CD4-positive, alpha-beta T cell treated with Interleukin-15 for 1 hour (primary cell): ENCODE measurements at regions not wholly inside any gene's neighbourhood (a gene's known extent, or its start where the extent isn't known, plus 50 kb on each side); places are given as distances from the start of the nearest gene placed in this dataset.
"Not testable (repeated sequence)": the region's sequence is repeated elsewhere in the genome, so short reads cannot be mapped to it uniquely, and the experiment has no call there.

Experiments used
- DNase-seq: peaks from one replicate; pipeline ENCODE4 v3.0.0-alpha.2; 2020

DNA sequence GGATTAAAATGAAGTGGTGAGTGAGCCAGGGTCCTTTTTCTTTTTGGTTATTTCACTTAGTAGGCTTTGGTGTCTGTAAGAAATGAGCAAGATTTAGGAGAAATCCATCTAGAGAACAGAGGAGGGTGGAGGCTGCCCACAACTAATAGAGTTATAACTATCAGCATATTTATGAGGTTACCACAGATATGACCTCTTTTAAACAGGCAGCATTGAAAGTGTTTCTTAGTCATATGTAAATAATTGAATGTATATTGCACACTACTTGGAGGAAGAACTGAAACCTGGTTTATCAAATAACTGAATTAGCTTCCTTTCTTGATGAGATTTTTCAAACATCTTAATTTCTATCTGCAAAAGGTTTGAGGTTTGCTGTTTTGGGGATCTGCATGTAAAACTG lies 483.1 kb upstream of the PIK3R1 start:
- DNase-seq, result no peak

DNA sequence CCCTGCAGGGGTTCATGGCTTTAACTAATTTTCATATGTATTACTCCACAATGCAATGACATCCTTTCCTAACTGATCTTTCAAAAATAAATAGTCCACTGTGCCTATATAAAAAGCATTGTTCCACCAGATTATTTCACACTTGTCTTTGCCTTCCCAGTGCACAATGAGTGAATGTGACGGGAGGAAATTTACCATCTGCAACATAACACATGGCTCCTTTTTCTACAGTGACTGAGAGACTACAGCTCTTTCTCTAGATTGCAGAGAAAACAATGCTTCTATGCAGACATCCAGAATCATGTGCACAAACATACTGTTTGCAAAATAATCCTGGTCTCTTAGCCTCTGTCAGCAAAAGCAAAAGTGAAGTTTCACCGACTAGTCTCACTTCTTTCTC lies 483.7 kb upstream of the PIK3R1 start:
- no peak for DNase-seq

DNA sequence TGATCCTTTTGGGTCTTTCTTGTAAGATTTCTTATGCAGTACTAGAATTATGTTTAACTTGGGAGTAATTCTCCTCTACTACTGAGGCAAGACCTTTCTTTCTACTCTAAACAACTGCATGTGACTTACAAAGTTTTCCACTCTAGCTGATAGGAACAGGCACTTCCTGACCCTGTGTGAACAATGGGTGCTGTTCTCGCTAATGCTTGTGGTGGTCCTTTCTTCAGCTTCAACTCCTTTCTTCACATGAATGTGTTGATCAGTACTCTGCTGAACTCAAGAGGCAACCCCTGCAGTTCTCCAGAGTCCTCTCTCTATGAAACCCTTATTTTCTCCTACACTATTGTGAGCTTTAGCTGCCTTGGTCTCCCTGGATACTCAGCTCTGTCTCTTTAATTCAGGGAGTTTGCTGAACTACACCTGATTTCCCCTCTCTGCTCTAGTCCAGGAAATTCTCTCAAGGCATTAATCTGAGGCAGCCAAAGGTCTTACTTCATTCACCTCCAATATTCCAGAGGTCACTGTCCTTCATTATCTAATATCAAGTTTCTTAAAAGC lies 484.6 kb upstream of the PIK3R1 start:
- no peak for DNase-seq

DNA sequence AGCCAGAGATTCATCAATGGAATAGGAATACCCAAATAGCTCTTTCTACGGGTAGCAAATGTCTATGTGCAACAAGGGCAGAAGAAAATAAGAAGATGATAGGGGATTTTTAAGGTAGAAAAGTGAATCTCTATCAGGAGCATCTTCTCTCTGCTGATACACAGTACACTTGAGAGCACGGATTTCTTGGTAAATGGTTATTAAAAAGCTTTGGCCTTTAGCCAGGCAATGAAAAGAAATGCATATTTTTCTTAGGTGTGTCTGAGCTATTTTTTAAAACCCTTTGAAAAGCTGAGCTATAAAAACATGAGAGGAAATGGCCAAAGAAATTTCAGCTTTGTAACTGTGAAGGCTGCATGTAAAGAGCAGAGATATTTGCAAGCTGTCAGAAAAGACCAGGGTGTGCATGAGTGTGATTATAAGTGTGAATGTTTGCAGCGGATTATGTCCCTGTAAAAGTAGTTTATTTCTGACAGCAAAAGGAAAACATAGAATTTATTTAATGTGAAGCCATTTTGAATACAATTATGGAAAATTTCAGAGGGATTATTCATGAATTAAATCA lies 487.1 kb upstream of the PIK3R1 start:
- DNase-seq, result no peak

DNA sequence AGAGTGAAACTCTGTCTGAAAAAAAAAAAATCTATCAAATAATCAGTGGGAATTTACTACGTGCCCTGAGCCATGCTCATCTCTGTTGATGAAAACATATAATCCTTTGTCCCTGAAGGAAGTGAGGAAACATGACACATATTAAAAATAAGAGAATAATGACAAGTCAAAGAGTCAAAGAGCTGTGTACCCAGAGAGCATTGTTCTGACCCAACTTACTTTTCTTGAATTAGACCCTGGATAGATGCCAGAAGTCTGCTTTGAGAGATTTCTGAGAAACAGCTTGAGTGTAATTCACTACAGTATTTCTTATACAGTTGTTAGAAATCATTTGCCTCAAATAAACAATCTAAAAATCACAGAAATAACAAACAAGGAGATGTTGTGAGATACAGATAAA lies 490.0 kb upstream of the PIK3R1 start:
- no peak for DNase-seq

DNA sequence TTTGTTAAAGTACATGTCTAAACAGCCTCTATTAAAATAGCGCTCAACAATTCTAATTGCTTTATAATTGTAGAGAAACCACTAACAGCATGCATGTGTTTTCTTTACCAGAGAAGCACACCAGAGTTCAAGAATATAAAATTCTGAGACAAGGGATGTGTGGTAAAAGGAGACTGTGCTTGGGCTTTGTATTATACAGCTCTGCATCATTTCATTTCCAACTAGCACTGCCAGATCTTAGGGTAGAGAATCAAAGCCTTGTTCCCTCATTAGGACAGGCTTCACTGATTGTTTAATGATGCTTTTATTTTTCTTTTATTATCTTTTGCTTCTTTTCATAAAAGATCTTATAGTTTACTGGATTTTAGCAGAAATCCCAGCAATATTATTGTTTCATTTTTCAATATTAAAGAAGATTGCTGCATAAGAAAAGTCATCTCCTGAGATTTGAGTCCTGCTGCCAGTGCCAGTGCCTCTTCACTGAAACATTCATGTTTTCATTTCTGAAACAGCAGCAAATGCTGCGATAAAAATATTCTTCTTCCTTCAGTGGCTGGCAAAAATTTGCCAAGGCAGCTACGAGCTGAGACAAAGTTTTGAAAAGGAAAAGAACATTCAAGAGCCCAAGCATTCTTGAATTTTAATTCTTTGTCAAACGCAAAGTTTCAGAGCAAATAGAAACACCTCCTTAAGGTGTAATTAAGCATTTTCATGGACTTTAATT lies 491.0 kb upstream of the PIK3R1 start:
- no peak for DNase-seq

DNA sequence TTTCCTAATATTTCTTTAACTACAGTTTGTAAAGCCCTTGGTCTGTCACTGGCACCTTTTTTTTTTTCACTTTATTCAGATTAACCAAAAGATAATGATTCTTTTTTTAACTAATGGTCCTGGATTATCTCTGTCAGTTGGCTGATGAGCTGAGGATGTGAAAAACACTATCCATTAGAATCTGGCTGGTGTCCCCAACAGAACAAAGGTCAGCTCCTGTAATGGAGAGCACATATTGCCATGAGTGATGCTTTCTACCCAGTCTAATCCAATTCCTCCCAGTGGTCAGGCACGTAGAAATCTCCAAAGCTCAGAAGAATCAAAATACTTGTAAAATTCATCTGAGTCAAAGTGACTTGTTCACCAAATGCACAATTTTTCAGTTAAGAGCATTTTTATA lies 491.7 kb upstream of the PIK3R1 start:
- no peak for DNase-seq

DNA sequence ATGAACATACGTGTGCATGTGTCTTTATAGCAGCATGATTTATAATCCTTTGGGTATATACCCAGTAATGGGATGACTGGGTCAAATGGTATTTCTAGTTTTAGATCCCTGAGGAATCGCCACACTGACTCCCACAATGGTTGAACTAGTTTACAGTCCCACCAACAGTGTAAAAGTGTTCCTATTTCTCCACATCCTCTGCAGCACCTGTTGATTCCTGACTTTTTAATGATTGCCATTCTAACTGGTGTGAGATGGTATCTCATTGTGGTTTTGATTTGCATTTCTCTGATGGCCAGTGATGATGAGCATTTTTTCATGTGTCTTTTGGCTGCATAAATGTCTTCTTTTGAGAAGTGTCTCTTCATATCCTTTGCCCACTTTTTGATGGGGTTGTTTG lies 493.0 kb upstream of the PIK3R1 start:
- not testable (repeated sequence) for DNase-seq

DNA sequence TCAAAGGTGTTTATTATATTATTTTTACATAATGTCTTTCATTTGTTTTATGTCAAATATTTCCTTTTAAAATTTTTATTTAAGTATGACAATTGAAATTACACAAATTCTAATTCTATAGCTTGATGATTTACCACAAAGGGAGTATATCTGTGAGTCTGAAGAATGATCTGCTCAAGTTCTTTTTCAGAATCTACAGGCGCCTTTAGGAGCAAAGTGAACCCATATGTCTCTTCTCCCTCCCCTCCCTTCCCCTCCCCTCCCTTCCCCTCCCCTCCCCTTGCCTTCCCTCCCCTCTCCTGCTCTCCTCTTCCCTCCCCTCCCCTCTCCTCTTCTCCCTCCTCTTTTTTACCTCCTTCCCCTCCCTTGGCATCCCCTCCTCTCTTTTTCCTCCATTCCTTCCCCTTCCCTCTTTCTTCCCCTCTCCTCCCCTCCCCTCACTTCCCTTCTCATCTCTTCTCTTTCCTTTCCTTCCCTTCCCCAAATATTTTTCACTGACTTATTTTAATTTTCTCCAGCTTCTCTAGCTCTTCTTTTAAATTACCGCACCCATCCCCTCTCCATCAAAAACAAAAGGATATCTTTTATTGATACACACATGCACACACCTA lies 495.3 kb upstream of the PIK3R1 start:
- no peak for DNase-seq

DNA sequence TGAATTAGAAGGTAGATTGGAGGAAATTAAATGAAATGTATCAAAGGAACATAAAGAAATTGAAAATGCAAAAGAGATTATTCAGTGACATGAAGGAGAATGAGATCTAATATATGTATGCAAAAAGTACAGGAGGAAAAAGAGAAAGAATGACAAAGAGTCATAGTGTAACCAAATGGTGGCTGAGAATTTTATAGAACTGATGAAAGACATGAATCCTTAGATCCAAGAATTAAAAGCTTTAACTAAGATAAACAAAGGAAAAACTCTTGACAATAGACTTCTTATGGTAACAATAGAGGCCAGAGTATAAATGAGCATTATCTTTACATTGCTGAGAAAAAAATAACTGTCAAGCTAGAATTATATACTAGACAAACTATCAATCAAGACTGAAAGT lies 505.4 kb upstream of the CD180 start:
- DNase-seq, result no peak

DNA sequence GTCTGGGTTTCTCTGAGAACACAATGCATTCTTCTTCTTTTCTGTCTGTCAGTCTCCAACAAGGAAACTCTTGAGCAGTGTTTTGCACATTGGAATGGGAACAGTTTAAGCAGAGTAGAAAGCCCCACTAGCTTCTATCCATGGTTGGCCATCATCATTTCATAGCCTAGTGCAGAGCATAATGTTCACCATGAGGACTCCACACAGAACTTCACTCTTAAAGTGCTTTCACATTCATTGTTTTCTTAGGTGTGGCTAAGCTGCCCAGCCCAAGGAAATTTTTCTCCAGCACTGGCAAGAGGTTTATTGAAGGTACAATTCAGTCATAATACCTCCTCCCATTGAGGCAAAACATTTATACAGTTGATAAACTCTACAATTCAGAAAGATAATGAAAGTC lies 503.0 kb upstream of the CD180 start:
- no peak for DNase-seq

DNA sequence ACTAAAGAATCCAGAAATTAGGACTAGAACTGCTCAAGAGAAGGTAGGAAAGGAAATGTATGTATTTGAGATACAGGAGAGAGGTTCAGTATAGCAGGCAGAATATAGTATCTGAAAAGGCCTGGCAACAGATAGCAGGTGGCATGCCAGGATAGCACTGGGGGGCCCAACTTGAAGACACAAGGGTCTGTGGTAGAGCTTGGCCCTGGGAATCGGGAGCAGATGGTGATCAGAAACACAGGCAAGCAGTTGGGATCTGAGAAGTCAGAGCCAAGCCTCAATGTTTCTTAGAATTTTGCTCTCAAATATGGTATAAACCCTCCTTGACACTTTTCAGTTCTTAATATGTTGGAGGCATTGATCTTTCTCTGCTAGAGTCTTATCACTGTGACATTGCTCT lies 499.8 kb upstream of the CD180 start:
- no peak for DNase-seq

DNA sequence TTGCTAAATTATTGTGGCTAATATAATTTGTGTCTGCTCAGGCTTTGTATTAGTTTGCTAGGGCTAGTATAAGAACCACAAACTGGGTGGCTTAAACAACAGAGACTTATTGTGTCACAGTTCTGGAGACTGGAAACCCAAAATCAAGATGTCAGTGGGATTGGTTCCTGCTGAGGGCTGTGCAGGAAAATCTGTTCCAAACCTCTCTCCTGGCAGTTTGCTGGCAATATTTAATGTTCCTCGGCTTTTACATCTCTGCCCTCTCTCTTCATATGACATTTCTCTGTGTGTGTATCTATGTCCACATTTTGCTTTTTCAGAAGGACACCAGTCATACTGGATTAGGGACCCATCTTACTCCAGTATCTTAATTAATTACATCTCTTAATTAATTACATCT lies 498.8 kb upstream of the CD180 start:
- no peak for DNase-seq

DNA sequence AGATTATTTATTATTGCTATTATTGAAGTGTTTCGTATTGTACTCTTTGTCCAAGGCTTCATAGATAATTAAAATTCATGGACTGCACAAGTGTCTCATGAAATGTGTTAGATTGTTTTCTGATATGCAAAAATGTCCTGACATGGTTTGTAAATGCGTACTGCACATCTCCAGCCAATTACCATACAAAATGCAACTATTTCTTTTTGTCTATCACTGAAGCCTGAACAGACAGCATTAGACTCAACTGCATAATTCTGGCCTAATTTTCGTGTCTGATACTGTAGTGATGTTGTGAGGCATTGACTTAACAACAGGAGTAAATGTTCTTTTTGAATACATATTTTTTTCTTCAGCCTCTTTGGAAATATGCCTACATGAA lies 498.2 kb upstream of the CD180 start:
- no peak for DNase-seq

DNA sequence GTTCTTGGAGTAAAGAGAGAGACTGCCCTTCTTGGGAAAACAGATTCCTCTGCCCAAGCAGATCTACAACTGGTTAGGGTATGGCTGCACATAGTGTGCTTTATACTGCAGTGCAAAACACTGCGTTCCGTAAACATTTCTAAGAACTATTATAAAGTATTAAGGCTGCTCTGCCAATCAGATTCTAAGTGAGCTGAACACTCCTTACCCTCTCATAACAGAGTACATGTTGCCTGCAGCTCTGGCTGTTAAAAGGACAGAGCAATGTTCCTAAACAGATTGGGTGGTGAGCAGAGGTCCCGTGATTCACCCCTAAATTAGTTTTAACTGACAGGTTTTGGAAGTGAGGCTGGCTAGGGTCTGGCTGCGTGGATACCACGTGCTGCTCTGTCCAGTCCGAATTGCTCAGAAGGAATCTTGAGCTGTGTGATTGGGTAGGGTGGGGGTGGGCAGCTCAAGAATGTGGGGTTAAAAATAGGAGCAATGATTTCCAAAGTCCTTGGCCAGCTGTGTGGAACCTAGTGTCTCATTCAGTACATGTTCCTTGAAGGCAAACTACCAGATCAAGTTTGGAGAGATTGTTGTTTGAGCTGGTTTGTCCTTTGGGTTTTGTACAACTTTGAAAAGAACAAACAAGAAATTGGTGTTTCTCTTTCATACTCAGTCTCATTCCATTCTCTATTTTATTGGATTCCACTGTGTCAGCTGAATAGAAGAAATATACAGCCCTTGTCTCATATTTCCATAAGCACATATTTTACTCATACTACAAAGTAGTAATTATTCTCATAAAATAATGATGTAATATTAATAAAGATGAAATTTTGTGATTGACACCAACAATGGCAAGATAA lies 497.6 kb upstream of the CD180 start:
- DNase-seq, result no peak

DNA sequence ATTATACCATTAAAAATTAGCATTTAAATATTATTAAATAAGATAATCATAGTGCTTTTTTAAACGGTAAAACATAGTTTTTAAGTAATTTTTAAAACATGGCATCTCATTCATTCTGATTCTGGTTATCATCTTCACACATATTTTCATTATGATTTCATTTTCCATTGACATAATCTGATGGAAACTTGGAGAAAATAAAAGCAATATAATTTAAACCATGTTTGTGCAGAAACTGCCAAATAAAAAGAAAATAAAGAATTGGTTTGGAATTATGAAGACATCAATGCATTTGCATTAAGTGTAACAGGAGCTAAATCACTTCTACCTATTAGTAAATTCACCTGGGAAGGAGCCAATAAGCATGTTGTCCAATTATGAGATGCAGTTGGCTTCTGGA lies 490.1 kb upstream of the CD180 start:
- DNase-seq, result no peak

DNA sequence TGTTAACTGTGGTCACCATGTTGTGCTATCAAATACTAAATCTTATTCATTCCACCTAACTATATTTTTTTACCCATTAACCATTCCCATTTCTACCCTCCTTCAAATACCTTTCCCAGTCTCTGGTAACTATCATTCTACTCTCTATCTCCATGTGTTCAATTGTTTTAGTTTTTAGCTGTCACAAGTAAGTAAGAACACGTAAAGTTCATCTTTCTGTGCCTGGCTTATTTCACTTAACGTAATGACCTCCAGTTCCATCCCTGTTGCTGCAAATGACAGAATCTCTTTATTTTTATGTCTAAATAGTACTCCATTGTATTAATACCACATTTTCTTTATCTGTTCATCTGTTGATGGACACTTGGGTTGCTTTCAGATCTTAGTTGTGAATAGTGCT lies 485.1 kb upstream of the CD180 start:
- DNase-seq, result no peak

DNA sequence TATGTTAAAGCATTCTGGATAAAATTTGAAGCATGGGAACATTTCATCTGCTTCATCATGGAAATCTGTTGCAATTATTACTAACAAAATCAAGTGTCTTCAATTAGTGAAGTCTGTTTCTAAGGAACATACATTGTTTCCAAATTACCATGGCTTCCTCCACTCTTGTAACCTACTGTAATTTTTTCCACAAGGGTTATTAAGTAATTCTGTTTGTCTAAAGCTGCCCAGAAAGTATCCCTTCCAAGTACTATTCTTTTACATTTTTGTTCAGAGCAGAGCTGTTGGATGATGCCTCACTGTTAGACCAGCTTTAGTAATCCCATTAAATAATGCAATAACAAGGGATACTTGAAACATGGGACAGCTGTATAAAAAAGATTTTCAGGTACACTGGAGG lies 483.5 kb upstream of the CD180 start:
- DNase-seq, result no peak

DNA sequence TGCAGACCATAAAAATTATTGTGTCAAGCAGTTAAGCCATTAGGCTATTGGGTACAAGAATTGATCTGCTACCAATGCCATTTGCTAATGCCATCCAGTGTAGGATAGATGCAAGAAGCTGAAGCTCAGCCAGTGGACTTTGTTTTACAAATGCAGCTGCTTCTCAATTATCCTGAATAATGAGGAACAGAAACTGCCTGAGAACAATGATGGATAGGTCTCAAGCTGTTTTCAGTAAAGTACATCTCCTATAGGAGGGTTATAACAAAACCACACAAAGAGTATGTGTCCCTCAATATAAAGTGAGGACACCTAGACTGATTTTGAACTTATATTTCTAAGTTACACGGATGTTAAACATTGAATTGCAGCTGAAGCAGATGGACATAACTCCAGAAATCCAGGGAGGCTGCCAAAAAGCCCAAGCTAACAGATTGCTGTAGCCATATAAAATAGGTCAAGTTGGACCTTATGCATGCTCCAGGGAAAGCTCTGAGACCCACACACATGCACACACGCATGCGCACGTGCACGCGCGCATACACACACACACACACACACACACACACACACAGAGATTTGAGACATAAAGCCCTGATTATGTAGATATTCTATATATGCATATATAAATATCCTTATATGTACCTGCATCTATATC lies 482.7 kb upstream of the CD180 start:
- DNase-seq, result no peak

DNA sequence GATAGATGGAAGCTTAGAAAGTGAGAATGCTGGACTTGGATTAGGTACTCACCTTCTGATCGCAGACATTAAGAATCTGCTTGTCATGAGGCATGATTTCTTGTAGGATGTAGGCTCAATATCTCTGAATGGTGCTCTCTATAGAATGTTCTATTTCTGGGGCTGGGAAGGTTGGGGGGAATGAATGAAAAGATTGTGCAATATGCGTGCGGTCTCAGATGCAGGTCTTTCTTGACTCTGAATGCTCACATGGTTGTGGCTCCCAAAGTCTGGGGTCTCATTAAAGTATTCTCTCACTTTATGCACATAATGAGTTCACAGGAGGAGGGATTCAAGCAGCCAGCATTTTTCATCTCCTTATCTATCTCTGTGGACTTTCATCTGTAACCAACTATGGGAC lies 482.0 kb upstream of the CD180 start:
- no peak for DNase-seq

DNA sequence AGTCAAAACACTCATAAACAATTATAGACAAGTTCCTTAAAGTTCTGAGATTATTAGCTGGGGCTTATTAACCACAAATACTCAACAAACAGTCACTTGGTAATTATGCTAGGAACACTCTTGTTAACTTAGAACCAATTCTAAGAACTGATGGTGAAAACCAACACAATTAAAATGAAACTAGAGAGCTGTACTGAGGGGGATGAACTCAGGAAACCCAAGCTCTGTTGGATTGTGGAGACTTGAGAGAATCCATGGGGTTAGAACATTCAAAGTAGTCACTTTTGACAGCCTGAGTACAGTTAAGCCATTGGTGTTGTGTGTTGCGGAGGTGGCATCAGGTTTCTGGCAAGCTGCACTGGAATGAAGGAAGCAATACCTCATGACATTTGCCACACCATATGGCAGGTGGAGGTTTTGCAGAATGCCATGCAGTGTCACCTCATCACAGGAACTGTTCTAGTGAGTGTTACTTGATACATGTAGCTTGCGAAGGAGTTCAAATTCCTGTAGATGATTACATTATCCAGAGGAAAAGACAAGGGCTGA lies 480.9 kb upstream of the CD180 start:
- DNase-seq, result no peak

DNA sequence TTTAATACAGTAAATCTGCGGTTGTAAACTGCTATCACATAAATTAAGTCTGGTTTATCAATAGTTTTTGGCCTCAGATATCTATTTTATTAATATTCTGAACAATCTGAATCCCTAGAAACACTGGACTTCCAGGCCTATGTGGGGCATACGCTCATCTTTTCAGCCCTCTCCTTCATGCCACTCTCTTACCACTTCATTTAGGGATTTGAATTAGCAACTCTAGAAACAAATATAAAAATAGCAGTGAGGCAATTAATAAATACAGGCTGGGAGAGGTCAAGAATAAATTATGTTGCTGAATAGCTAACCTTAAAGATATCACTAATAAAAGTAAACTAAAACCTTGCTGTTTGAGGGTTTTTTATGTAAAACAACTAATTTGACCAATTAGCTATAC lies 480.3 kb upstream of the CD180 start:
- no peak for DNase-seq

DNA sequence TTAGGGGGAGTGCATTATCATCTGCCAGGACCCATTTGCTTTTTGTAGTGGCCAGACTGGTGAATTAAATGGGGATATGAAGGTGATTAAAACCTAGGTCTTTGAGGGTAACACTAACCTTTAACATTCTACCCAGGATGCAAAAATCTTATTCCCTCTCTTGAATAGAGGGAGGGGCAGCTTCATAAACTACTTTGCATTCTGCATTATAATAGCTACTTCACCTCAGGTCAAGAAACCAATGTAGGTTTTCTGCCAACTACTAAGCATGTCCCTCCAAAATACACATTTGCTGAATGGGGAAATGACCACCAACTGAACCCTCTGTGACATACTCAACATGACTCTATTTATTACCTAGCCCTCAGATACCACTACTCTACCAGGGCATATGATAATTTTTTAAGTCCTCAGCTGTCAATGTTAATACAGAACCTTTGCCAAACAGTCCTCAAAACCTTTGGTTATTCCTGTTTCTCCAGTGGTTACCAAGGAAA lies 477.6 kb upstream of the CD180 start:
- no peak for DNase-seq
